H1 (cell line): ENCODE measurements at regions not wholly inside any gene's neighbourhood (a gene's known extent, or its start where the extent isn't known, plus 50 kb on each side); places are given as distances from the start of the nearest gene placed in this dataset.

ENCODE experiments used
- CTCF ChIA-PET: fragments of 300-600 bp; sonication (Branson Sonifier 250); formaldehyde crosslinking; loops from one replicate; lab custom pipeline; 2021; ENCODE audit not compliant: partially characterized antibody; lab: Charles Lee
- POLR2A ChIA-PET: fragments of 300-600 bp; sonication (Branson Sonifier 250); formaldehyde crosslinking; loops from one replicate; lab custom pipeline; 2021; ENCODE audit warnings: inconsistent platforms; ENCODE audit not compliant: partially characterized antibody; lab: Charles Lee
- DNase-seq, 2 experiments: peaks; one replicate each; pipeline versions ENCODE4 v3.0.0 to v3.0.0-alpha.2; 2010 to 2022; ENCODE audit warnings: low spot score in 2 of 2, low read depth in 1 of 2, mixed read lengths in 1 of 2
- FAIRE-seq: peaks from 2 replicates; lab custom pipeline; 2011; peaks lifted over from hg19 to GRCh38; lab: Jason Lieb, UNC
- H2AFZ ChIP-seq: 2 replicates; pipeline ENCODE4 v1.8.1; 2012; ENCODE audit warnings: low read length, inconsistent platforms
- H2AK5ac ChIP-seq: 2 replicates; pipeline ENCODE4 v1.6.1; 2013; ENCODE audit warnings: low read depth, low read length
- H2BK120ac ChIP-seq: replicated peaks from 2 replicates; pipeline ENCODE3; 2013; ENCODE audit warnings: low read depth, low read length, inconsistent platforms
- H2BK12ac ChIP-seq: 2 replicates; pipeline ENCODE4 v1.6.1; 2013; ENCODE audit warnings: low read depth, low read length
- H2BK15ac ChIP-seq: 2 replicates; pipeline ENCODE4 v1.6.1; 2013; ENCODE audit warnings: low read length
- H2BK20ac ChIP-seq: 2 replicates; pipeline ENCODE4 v1.6.1; 2013; ENCODE audit warnings: low read length
- H2BK5ac ChIP-seq: 2 replicates; pipeline ENCODE4 v1.6.1; 2013; ENCODE audit warnings: low read depth, low read length
- H3K14ac ChIP-seq: 2 replicates; pipeline ENCODE4 v1.6.1; 2013; ENCODE audit warnings: inconsistent platforms; ENCODE audit not compliant: insufficient read length
- H3K18ac ChIP-seq: 2 replicates; pipeline ENCODE4 v1.6.1; 2013; ENCODE audit warnings: low read length; ENCODE audit errors: extremely low read depth
- H3K23ac ChIP-seq: 2 replicates; pipeline ENCODE4 v1.6.1; 2013; ENCODE audit warnings: inconsistent platforms; ENCODE audit not compliant: insufficient read length
- H3K23me2 ChIP-seq: 2 replicates; pipeline ENCODE4 v1.6.1; 2013; ENCODE audit warnings: low read depth, low read length
- H3K27ac ChIP-seq: 2 replicates; pipeline ENCODE4 v1.6.1; 2011; ENCODE audit warnings: low read depth, low read length, inconsistent platforms
- H3K27me3 ChIP-seq, 4 experiments: replicated peaks in 1 of 4; 1 replicate in 1 of 4; 2 replicates in 3 of 4; pipeline versions ENCODE4 v1.6.1 to v1.8.1; 2011 to 2013; ENCODE audit warnings: low read length in 3 of 4, mild to moderate bottlenecking in 3 of 4, inconsistent platforms in 2 of 4, mixed read lengths in 2 of 4, moderate library complexity in 1 of 4; ENCODE audit not compliant: control insufficient read depth in 3 of 4, insufficient read depth in 3 of 4; ENCODE audit errors: extremely low read depth in 1 of 4
- H3K36me3 ChIP-seq, 4 experiments: 2 replicates each; pipeline versions ENCODE4 v1.6.1 to v1.8.1; 2011 to 2013; ENCODE audit warnings: mild to moderate bottlenecking in 4 of 4, low read length in 3 of 4, moderate library complexity in 2 of 4, control low read depth in 1 of 4, inconsistent platforms in 1 of 4; ENCODE audit not compliant: insufficient read depth in 4 of 4, control insufficient read depth in 2 of 4
- H3K4ac ChIP-seq: replicated peaks from 2 replicates; pipeline ENCODE3; 2013; ENCODE audit warnings: low read length, low read depth, mixed read lengths, inconsistent platforms; ENCODE audit not compliant: insufficient read length
- H3K4me1 ChIP-seq, 4 experiments: replicated peaks in 1 of 4; 1 replicate in 1 of 4; 2 replicates in 3 of 4; pipeline versions ENCODE4 v1.6.1 to v1.8.1; 2011 to 2013; ENCODE audit warnings: low read length in 3 of 4, inconsistent platforms in 2 of 4, mixed read lengths in 1 of 4; ENCODE audit not compliant: insufficient read depth in 4 of 4, control insufficient read depth in 3 of 4
- H3K4me2 ChIP-seq, 2 experiments: 2 replicates each; pipeline versions ENCODE4 v1.6.1 to v1.8.1; 2011 to 2013; ENCODE audit warnings: low read depth in 2 of 2, low read length in 2 of 2, control low read depth in 1 of 2, inconsistent platforms in 1 of 2, mild to moderate bottlenecking in 1 of 2; ENCODE audit not compliant: insufficient read depth in 1 of 2
- H3K4me3 ChIP-seq, 4 experiments: fragments of 200-600, 300-600 bp in 1 of 4; sonication (generic), shearing (Covaris generic), sonication (Bioruptor Twin) in 1 of 4; 2 replicates each; pipeline versions ENCODE4 v1.5.1 to v1.8.1; 2011 to 2016; ENCODE audit warnings: low read length in 4 of 4, low read depth in 3 of 4, control low read depth in 2 of 4, inconsistent platforms in 2 of 4, mild to moderate bottlenecking in 2 of 4, mixed read lengths in 1 of 4, moderate library complexity in 1 of 4; ENCODE audit not compliant: insufficient read depth in 2 of 4; ENCODE audit errors: extremely low read depth in 1 of 4
- H3K56ac ChIP-seq: replicated peaks from 2 replicates; pipeline ENCODE3; 2013; ENCODE audit warnings: low read depth, mild to moderate bottlenecking, mixed read lengths, low read length, inconsistent platforms; ENCODE audit not compliant: insufficient read length
- H3K79me1 ChIP-seq: 2 replicates; pipeline ENCODE4 v1.6.1; 2013; ENCODE audit warnings: low read depth, low read length, control low read depth
- H3K79me2 ChIP-seq, 2 experiments: 2 replicates each; pipeline versions ENCODE4 v1.6.1 to v1.8.1; 2012 to 2013; ENCODE audit warnings: low read length in 2 of 2, mild to moderate bottlenecking in 2 of 2, inconsistent platforms in 1 of 2; ENCODE audit not compliant: insufficient read depth in 2 of 2, control insufficient read depth in 1 of 2
- H3K9ac ChIP-seq, 4 experiments: replicated peaks in 1 of 4; 1 replicate in 1 of 4; 2 replicates in 3 of 4; pipeline versions ENCODE4 v1.6.1 to v1.8.1; 2011 to 2013; ENCODE audit warnings: low read depth in 3 of 4, low read length in 3 of 4, control low read depth in 2 of 4, mild to moderate bottlenecking in 2 of 4, moderate library complexity in 2 of 4, inconsistent platforms in 1 of 4; ENCODE audit errors: extremely low read depth in 1 of 4
- H3K9me3 ChIP-seq, 2 experiments: 2 replicates each; pipeline versions ENCODE4 v1.6.1 to v1.8.1; 2012 to 2013; ENCODE audit warnings: mild to moderate bottlenecking in 2 of 2, moderate library complexity in 2 of 2, control low read depth in 1 of 2, inconsistent platforms in 1 of 2, low read depth in 1 of 2, low read length in 1 of 2, mixed read lengths in 1 of 2; ENCODE audit not compliant: insufficient read depth in 2 of 2
- H4K20me1 ChIP-seq, 2 experiments: replicated peaks in 1 of 2; 2 replicates each; pipeline versions ENCODE3 to v1.8.1; 2011 to 2013; ENCODE audit warnings: inconsistent platforms in 2 of 2, low read length in 2 of 2, mild to moderate bottlenecking in 1 of 2; ENCODE audit not compliant: insufficient read depth in 2 of 2, control insufficient read depth in 1 of 2
- H4K5ac ChIP-seq: 2 replicates; pipeline ENCODE4 v1.6.1; 2013; ENCODE audit warnings: low read length, low read depth, mixed read lengths, inconsistent platforms; ENCODE audit not compliant: insufficient read length
- H4K8ac ChIP-seq: 2 replicates; pipeline ENCODE4 v1.8.0; 2013; ENCODE audit warnings: mild to moderate bottlenecking, moderate library complexity, low read length, inconsistent platforms; ENCODE audit not compliant: insufficient read depth; ENCODE audit errors: extremely low read depth
- H4K91ac ChIP-seq: replicated peaks from 2 replicates; pipeline ENCODE3; 2013; ENCODE audit warnings: low read length, mixed read lengths, inconsistent platforms; ENCODE audit not compliant: insufficient read length
- ASH2L ChIP-seq: fragments of 200-600, 300-600 bp; sonication (generic); IDR thresholded peaks from one replicate; pipeline ENCODE4 v1.7.1; 2017; ENCODE audit warnings: low read length
- BRCA1 ChIP-seq: IDR thresholded peaks from 2 replicates; pipeline ENCODE4 v1.6.1; 2012; ENCODE audit warnings: low read depth, low read length, improper control_type of control experiment
- CBX8 ChIP-seq: fragments of 300-800, 300-1000 bp; sonication (generic); IDR thresholded peaks from 2 replicates; pipeline ENCODE4 v1.7.1; 2016; ENCODE audit warnings: low read depth, low read length, borderline replicate concordance
- GABPA ChIP-seq: IDR thresholded peaks from 2 replicates; pipeline ENCODE4 v1.6.1; 2011; ENCODE audit warnings: mild to moderate bottlenecking, low read length, moderate library complexity, borderline replicate concordance; ENCODE audit not compliant: insufficient read depth
- HDAC2 ChIP-seq, 2 experiments: fragments of 300-600 bp in 1 of 2; sonication (generic) in 1 of 2; IDR thresholded peaks; 2 replicates each; pipeline ENCODE4 v1.6.1; 2011 to 2012; ENCODE audit warnings: low read depth in 2 of 2, low read length in 2 of 2, mild to moderate bottlenecking in 2 of 2, moderate library complexity in 2 of 2, borderline replicate concordance in 1 of 2, inconsistent platforms in 1 of 2
- JUND ChIP-seq: IDR thresholded peaks from 2 replicates; pipeline ENCODE4 v1.6.1; 2011; ENCODE audit warnings: mild to moderate bottlenecking, improper control_type of control experiment, low read length
- MAFK ChIP-seq: IDR thresholded peaks from 2 replicates; pipeline ENCODE4 v1.6.1; 2012; ENCODE audit warnings: low read depth, mild to moderate bottlenecking, improper control_type of control experiment, low read length
- NANOG ChIP-seq: IDR thresholded peaks from 2 replicates; pipeline ENCODE4 v1.6.1; 2011; ENCODE audit warnings: low read length, low read depth, mild to moderate bottlenecking, inconsistent platforms; ENCODE audit not compliant: insufficient read depth, poor library complexity, severe bottlenecking
- PHF8 ChIP-seq: fragments of 200-600 bp; sonication (generic); conservative IDR thresholded peaks from 2 replicates; pipeline ENCODE4 v1.7.1; 2012; ENCODE audit warnings: low read depth, mild to moderate bottlenecking, inconsistent platforms, low read length, moderate library complexity
- POU5F1 ChIP-seq: IDR thresholded peaks from 2 replicates; pipeline ENCODE4 v1.6.1; 2011; ENCODE audit warnings: low read depth, mild to moderate bottlenecking, low read length, moderate library complexity
- RAD21 ChIP-seq, 2 experiments: IDR thresholded peaks in 1 of 2; conservative IDR thresholded peaks in 1 of 2; 2 replicates each; pipeline ENCODE4 v1.6.1; 2011; ENCODE audit warnings: low read depth in 2 of 2, low read length in 2 of 2, improper control_type of control experiment in 1 of 2, inconsistent platforms in 1 of 2, mild to moderate bottlenecking in 1 of 2, moderate library complexity in 1 of 2
- TEAD4 ChIP-seq: IDR thresholded peaks from 2 replicates; pipeline ENCODE4 v1.6.1; 2012; ENCODE audit warnings: low read depth, low read length, inconsistent platforms, mixed read lengths
- YY1 ChIP-seq: IDR thresholded peaks from 2 replicates; pipeline ENCODE4 v1.6.1; 2011; ENCODE audit warnings: low read depth, mild to moderate bottlenecking, low read length
- WGBS, 2 experiments: shearing (Covaris generic) in 1 of 2; methylation state at CpG; one replicate each; pipeline versions ENCODE4 v1.1.6 to v1.1.7; 2013 to 2015; ENCODE audit warnings: low lambda C conversion rate in 2 of 2, mixed read lengths in 2 of 2, inconsistent platforms in 1 of 2, low coverage in 1 of 2, missing lambda C conversion rate in 1 of 2; ENCODE audit not compliant: insufficient replicate concordance in 2 of 2, insufficient coverage in 1 of 2, insufficient read length in 1 of 2; ENCODE audit errors: extremely low coverage in 1 of 2, missing lambda C conversion rate in 1 of 2; 5-methylcytosine and 5-hydroxymethylcytosine counted together

DNA sequence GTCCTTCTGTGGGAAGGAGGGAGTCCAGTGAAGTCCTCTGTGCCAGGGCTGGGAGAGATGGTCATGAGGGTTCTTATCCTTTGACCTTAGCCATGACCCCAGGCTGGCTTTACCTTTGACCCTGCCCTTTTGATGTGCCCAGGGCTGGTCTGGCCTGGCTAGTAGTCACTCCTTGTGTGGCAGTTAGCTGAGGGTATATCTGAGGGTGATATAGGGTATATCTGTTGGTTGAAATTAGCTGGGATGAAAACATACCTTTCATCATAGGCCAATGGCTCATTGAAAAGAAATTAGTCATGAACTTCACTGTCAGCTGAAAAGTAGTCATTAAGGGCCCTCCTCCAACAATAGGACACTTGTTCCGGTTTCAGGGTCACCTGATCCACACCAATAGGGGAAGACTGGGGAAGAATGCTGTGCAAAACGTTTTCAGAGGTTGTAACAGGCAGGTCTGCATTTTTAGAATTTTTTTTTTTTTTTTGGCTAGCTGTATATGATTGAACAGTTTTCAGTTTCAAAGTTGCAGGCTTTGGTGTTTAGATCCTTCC, 74.6 kb upstream of the STOX2 start:
- Histone ChIP-seq H3K79me2 (no peaks in the 10 kb centered on the region), H2BK12ac (no peak overlapping the region), H3K9me3 (no peaks in the 10 kb centered on the region), H3K56ac (no peak overlapping the region), H2BK20ac (no peak overlapping the region), H3K18ac (no peak overlapping the region), H4K8ac (no peak overlapping the region), H3K4me3 (no peak overlapping the region), H3K4me1 (no peaks in the 10 kb centered on the region), H2AK5ac (no peak overlapping the region), H3K4me2 (no peak overlapping the region), H2BK120ac (no peak overlapping the region), H2AFZ (no peak overlapping the region), H4K5ac (no peak overlapping the region), H3K4ac (no peak overlapping the region), H4K91ac (no peak overlapping the region), H3K23me2 (no peaks in the 10 kb centered on the region), H3K27ac (no peak overlapping the region), H3K14ac (no peak overlapping the region), H2BK5ac (no peak overlapping the region), H3K79me1 (no peaks in the 10 kb centered on the region), H4K20me1 (no peaks in the 10 kb centered on the region), H2BK15ac (no peak overlapping the region), H3K23ac (no peak overlapping the region), H3K9ac (no peak overlapping the region), H3K36me3 (no peaks in the 10 kb centered on the region), H3K27me3 (no peaks in the 10 kb centered on the region)
- 74% methylated on average over 2 of the region's 2 CpGs; no CpG with 5 or more reads in 1 of the 2 experiments for WGBS, 2 experiments
- CTCF ChIA-PET: interaction anchor here (0.6 to 1.6 kb wide), 5 partner anchors 10 to 169 kb away, joined by 3 to 5 read pairs (median 3); no protein-coding TSS in a partner anchor
- DNase-seq: no peak
- POLR2A ChIA-PET: interaction anchor here (0.5 kb wide), 1 partner anchor 20 kb away, joined by 3 read pairs; no protein-coding TSS in a partner anchor
- no peak for FAIRE-seq
- no peak for TF ChIP-seq CBX8
- TF ChIP-seq POU5F1: no peak
- TF ChIP-seq RAD21 (IDR thresholded peaks at IDR 0.05 in 1 of 2, conservative IDR thresholded peaks at IDR 0.05 in 1 of 2; ENCODE audit: low read depth in 2 of 2, low read length in 2 of 2): no peak
- no peak for TF ChIP-seq TEAD4
- TF ChIP-seq GABPA: no peak
- no peak for TF ChIP-seq MAFK
- TF ChIP-seq JUND: no peak
- no peak for TF ChIP-seq PHF8
- no peak for TF ChIP-seq ASH2L
- TF ChIP-seq YY1: no peak
- TF ChIP-seq HDAC2 (IDR thresholded peaks at IDR 0.05; ENCODE audit: borderline replicate concordance in 1 of 2, low read depth in 2 of 2, low read length in 2 of 2): no peak
- no peak for TF ChIP-seq NANOG
- TF ChIP-seq BRCA1: no peak
